Nephron progenitor cell (in vitro differentiated cells): ENCODE measurements at regions not wholly inside any gene's neighbourhood (a gene's known extent, or its start where the extent isn't known, plus 50 kb on each side); places are given as distances from the start of the nearest gene placed in this dataset.
"Not testable (repeated sequence)": the region's sequence is repeated elsewhere in the genome, so short reads cannot be mapped to it uniquely, and the experiment has no call there.

Experiments used
- DNase-seq: peaks from one replicate; pipeline ENCODE4 v3.0.0; 2021
- H3K27ac Mint-ChIP-seq: 2 replicates; pipeline ENCODE4 v1.8.0; 2021; ENCODE audit warnings: mild to moderate bottlenecking, moderate library complexity, mixed read lengths
- H3K27me3 Mint-ChIP-seq: 2 replicates; pipeline ENCODE4 v1.8.0; 2021; ENCODE audit warnings: mild to moderate bottlenecking, low read depth, mixed read lengths; ENCODE audit not compliant: poor library complexity
- H3K36me3 Mint-ChIP-seq: 2 replicates; pipeline ENCODE4 v1.8.0; 2021; ENCODE audit warnings: low read depth, mixed read lengths
- H3K4me1 Mint-ChIP-seq: 2 replicates; pipeline ENCODE4 v1.8.0; 2021; ENCODE audit warnings: mixed read lengths
- H3K4me3 Mint-ChIP-seq: 2 replicates; pipeline ENCODE4 v1.8.0; 2021; ENCODE audit warnings: mild to moderate bottlenecking, moderate library complexity, mixed read lengths
- H3K9me3 Mint-ChIP-seq: 2 replicates; pipeline ENCODE4 v1.8.0; 2021; ENCODE audit warnings: mild to moderate bottlenecking, moderate library complexity, mixed read lengths
- CTCF ChIP-seq: fragments of 200-600 bp; sonication (generic); IDR thresholded peaks from 2 replicates; pipeline ENCODE4 v1.5.0; 2021; ENCODE audit warnings: antibody characterized with exemption

GRCh38 chr2:48203668-48204067 is 110.8 kb upstream of the FOXN2 start:
- Mint-ChIP-seq H3K4me3 (no peak overlapping the region), H3K27me3 (no peaks in the 10 kb centered on the region), H3K27ac (no peak overlapping the region), H3K9me3 (no peaks in the 10 kb centered on the region), H3K4me1 (no peaks in the 10 kb centered on the region), H3K36me3 (no peaks in the 10 kb centered on the region)
- TF ChIP-seq CTCF: no peak
- no peak for DNase-seq

DNA sequence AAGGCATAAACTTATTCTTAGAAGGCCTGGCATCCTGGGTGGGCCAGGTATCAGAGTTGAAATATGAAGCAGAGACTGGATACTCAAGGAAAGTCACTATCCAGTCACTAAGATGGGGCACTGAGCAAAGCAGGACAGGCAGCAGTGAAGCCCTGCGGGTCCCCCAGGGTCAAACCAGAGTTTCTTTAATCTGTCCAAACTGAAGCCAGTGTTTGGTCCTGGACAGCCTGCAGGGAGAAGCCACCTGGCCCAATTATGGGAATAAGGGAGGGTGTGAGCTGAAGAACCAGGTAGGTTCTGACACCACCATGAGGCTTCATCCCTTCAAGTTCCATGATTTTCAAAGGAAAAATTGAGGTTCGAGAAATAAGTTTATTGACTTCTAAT is 109.7 kb upstream of the FOXN2 start:
- Mint-ChIP-seq H3K27ac (no peak overlapping the region), H3K9me3 (no peaks in the 10 kb centered on the region), H3K27me3 (no peaks in the 10 kb centered on the region), H3K4me1 (no peaks in the 10 kb centered on the region), H3K4me3 (no peak overlapping the region), H3K36me3 (no peaks in the 10 kb centered on the region)
- no peak for DNase-seq
- no peak for TF ChIP-seq CTCF

DNA sequence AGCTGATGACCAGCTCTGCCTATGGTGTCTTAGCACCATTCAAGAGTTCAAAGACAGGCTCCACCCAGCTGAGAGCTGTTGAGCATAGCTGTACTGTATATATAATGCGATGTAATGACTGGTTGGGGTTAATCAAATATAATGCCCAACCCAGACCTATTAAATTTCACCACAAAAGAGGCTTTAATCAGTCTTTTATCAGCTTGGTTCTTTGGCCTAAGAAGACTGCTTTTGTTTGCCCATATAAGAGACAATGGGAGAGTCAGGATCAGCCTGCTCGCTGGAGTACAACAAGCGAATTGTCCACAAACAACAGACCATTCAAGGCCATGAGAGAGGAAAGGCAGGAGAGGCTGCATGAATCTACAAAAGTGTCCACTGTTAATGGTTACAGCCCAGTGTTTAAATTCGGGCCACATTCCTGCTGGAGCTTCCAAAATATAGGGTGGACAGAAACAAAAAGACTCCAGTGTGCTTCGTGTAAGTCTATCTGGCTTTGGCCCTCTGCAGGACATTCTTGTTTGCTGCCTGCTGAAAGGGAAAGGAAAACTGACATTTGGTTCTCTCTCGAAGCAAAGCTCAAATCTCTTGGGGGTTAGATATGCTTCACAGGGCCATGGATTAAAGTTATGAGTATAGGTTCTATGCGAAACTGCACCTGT is 109.2 kb upstream of the FOXN2 start:
- no peak for DNase-seq
- no peaks in the 10 kb centered on the region for H3K4me1 Mint-ChIP-seq
- H3K9me3 Mint-ChIP-seq: no peaks in the 10 kb centered on the region
- H3K27ac Mint-ChIP-seq: no peak overlapping the region
- H3K27me3 Mint-ChIP-seq: no peaks in the 10 kb centered on the region
- TF ChIP-seq CTCF: no peak
- no peak overlapping the region for H3K4me3 Mint-ChIP-seq
- no peaks in the 10 kb centered on the region for H3K36me3 Mint-ChIP-seq

GRCh38 chr2:48206056-48206656 is 108.3 kb upstream of the FOXN2 start:
- H3K4me1 Mint-ChIP-seq, DNase-seq, H3K27me3 Mint-ChIP-seq, H3K27ac Mint-ChIP-seq, H3K9me3 Mint-ChIP-seq, H3K36me3 Mint-ChIP-seq, H3K4me3 Mint-ChIP-seq: not testable (repeated sequence)

DNA sequence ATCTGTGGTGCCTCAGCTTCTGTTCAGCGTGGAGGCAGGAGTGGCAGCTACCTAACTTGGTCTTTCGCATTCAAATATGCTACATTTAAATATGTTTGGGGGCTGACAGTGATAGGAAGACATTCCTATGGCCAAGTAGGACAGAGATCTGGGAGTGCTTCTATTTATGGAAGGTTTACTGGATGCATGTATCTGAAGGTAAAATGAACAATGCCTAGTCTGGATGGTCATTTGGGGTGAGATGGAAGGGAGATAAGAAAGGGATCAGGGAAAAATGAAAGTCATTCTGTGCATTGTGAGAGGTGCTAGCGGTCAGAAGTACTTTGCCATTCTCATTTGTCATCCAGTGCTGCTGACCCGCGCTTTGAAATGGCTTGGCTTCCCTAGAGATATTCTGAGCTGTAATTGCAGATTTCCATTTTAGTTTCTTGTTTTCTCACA is 107.3 kb upstream of the FOXN2 start:
- DNase-seq: no peak
- no peaks in the 10 kb centered on the region for H3K9me3 Mint-ChIP-seq
- H3K4me3 Mint-ChIP-seq: no peak overlapping the region
- no peaks in the 10 kb centered on the region for H3K36me3 Mint-ChIP-seq
- no peaks in the 10 kb centered on the region for H3K4me1 Mint-ChIP-seq
- H3K27ac Mint-ChIP-seq: no peak overlapping the region
- H3K27me3 Mint-ChIP-seq: no peaks in the 10 kb centered on the region
- TF ChIP-seq CTCF: no peak

DNA sequence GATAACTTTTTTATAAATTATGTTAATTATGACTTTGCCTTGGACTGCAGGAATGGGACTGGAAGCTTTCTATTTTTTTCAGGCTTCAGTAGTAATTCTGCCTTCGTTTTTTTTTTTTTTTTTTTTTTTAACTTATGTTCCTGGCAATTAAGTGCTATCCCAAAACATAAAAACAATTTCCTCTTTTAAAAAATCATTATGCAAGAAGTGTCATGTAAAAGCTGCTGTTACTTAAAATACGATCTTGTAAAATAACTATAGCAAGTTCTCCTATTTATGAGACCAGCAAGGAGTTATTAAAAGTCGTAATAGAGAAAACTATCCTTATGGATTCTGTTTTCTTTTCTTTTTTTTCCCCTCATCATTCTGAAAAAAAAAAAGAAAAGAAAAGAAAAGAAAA is 106.6 kb upstream of the FOXN2 start:
- DNase-seq: no peak
- no peak for TF ChIP-seq CTCF
- Mint-ChIP-seq H3K9me3 (no peaks in the 10 kb centered on the region), H3K27me3 (no peaks in the 10 kb centered on the region), H3K4me3 (no peak overlapping the region), H3K36me3 (no peaks in the 10 kb centered on the region), H3K4me1 (no peaks in the 10 kb centered on the region), H3K27ac (no peak overlapping the region)
